Upper lobe of left lung (tissue), 4 donors: ENCODE measurements at regions not wholly inside any gene's neighbourhood (a gene's known extent, or its start where the extent isn't known, plus 50 kb on each side); places are given as distances from the start of the nearest gene placed in this dataset.

ENCODE experiments used
- POLR2A ChIP-seq, 4 donors: fragments of 450-650 bp; IDR thresholded peaks; one replicate each; pipeline ENCODE4 v1.5.1; 2016 to 2017; ENCODE audit warnings: antibody characterized with exemption in 4 of 4, mild to moderate bottlenecking in 2 of 4
- TF ChIP-seq, protein P1 (sequence below), 6 experiments: fragments of 450-650 bp in 4 of 6; fragments of 200-600 bp in 2 of 6; sonication (generic) in 2 of 6; IDR thresholded peaks; one replicate each; pipeline ENCODE4 v1.5.1; 2016 to 2019; ENCODE audit warnings: antibody characterized with exemption in 6 of 6

- TF ChIP-seq, protein P1, sequence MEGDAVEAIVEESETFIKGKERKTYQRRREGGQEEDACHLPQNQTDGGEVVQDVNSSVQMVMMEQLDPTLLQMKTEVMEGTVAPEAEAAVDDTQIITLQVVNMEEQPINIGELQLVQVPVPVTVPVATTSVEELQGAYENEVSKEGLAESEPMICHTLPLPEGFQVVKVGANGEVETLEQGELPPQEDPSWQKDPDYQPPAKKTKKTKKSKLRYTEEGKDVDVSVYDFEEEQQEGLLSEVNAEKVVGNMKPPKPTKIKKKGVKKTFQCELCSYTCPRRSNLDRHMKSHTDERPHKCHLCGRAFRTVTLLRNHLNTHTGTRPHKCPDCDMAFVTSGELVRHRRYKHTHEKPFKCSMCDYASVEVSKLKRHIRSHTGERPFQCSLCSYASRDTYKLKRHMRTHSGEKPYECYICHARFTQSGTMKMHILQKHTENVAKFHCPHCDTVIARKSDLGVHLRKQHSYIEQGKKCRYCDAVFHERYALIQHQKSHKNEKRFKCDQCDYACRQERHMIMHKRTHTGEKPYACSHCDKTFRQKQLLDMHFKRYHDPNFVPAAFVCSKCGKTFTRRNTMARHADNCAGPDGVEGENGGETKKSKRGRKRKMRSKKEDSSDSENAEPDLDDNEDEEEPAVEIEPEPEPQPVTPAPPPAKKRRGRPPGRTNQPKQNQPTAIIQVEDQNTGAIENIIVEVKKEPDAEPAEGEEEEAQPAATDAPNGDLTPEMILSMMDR (IDR thresholded peaks at IDR 0.05), result no peak
- TF ChIP-seq POLR2A (IDR thresholded peaks at IDR 0.05), result no peak
Measured at GRCh38 chr11:129652835-129653234, 162.8 kb upstream of the TMEM45B start.
